Vagina (tissue), 2 donors: ENCODE measurements at regions not wholly inside any gene's neighbourhood (a gene's known extent, or its start where the extent isn't known, plus 50 kb on each side); places are given as distances from the start of the nearest gene placed in this dataset.

Source experiments
- DNase-seq, 2 donors: peaks; one replicate each; pipeline ENCODE4 v3.0.0-alpha.2; 2017; ENCODE audit errors: extremely low spot score in 2 of 2
- H3K27ac ChIP-seq: fragments of 200-600 bp; sonication (generic); one replicate; pipeline ENCODE4 v1.5.1; 2019
- H3K27me3 ChIP-seq: fragments of 200-600 bp; sonication (generic); one replicate; pipeline ENCODE4 v1.5.1; 2019
- H3K36me3 ChIP-seq, 2 donors: fragments of 200-600 bp; sonication (generic); one replicate each; pipeline ENCODE4 v1.5.1; 2017 to 2019
- H3K4me1 ChIP-seq: fragments of 200-600 bp; sonication (generic); one replicate; pipeline ENCODE4 v1.5.1; 2019
- H3K4me3 ChIP-seq, 2 donors: fragments of 200-600 bp; sonication (generic); 1 replicate in 1 of 2; 2 replicates in 1 of 2; pipeline ENCODE4 v1.5.1; 2016 to 2019
- H3K9me3 ChIP-seq: fragments of 200-600 bp; sonication (generic); one replicate; pipeline ENCODE4 v1.5.1; 2019
- CTCF ChIP-seq, 3 experiments: fragments of 450-650 bp in 2 of 3; fragments of 200-600 bp in 1 of 3; sonication (generic) in 1 of 3; IDR thresholded peaks; one replicate each; pipeline ENCODE4 v1.5.1; 2017 to 2019; ENCODE audit warnings: antibody characterized with exemption in 3 of 3, mild to moderate bottlenecking in 2 of 3, moderate library complexity in 2 of 3
- POLR2A ChIP-seq, 2 donors: fragments of 450-650 bp; IDR thresholded peaks; one replicate each; pipeline ENCODE4 v1.6.1; 2017; ENCODE audit warnings: antibody characterized with exemption in 2 of 2, mild to moderate bottlenecking in 2 of 2, moderate library complexity in 2 of 2
- POLR2AphosphoS5 ChIP-seq, 2 donors: sonication (generic); formaldehyde crosslinking; IDR thresholded peaks; one replicate each; pipeline ENCODE4 v1.9.0; 2017; ENCODE audit warnings: antibody characterized with exemption in 2 of 2, mild to moderate bottlenecking in 2 of 2, low read depth in 1 of 2; ENCODE audit not compliant: insufficient read depth in 1 of 2
- intact Hi-C: fragments of 100-400 bp; cut with DNase I; formaldehyde crosslinking; loops from one replicate; pipeline ENCODE4 v1.15.1; 2023

- DNase-seq, result no peak
- intact Hi-C loops, result no loop called here
- no peak for TF ChIP-seq POLR2A (IDR thresholded peaks at IDR 0.05)
- TF ChIP-seq POLR2AphosphoS5 (IDR thresholded peaks at IDR 0.05; ENCODE audit: insufficient read depth in 1 of 2, low read depth in 1 of 2), result no peak
- TF ChIP-seq CTCF (IDR thresholded peaks at IDR 0.05), result no peak
- Histone ChIP-seq H3K36me3 (no peaks in the 10 kb centered on the region), H3K27ac (no peak overlapping the region), H3K4me3 (no peak overlapping the region), H3K4me1 (no peaks in the 10 kb centered on the region), H3K27me3 (no peaks in the 10 kb centered on the region), H3K9me3 (no peaks in the 10 kb centered on the region)
Measured at GRCh38 chr5:96499753-96500345, 66.8 kb upstream of the PCSK1 start.

- no peak overlapping the region for H3K4me3 ChIP-seq
- no peaks in the 10 kb centered on the region for H3K36me3 ChIP-seq
- no peaks in the 10 kb centered on the region for H3K27me3 ChIP-seq
- H3K27ac ChIP-seq, result no peak overlapping the region
- intact Hi-C loops, result no loop called here
- TF ChIP-seq CTCF (IDR thresholded peaks at IDR 0.05) (no peak), POLR2A (IDR thresholded peaks at IDR 0.05) (no peak), POLR2AphosphoS5 (IDR thresholded peaks at IDR 0.05; ENCODE audit: insufficient read depth in 1 of 2, low read depth in 1 of 2) (no peak)
- no peaks in the 10 kb centered on the region for H3K9me3 ChIP-seq
- no peaks in the 10 kb centered on the region for H3K4me1 ChIP-seq
- no peak for DNase-seq
Measured at GRCh38 chr5:96501991-96502646, 69.1 kb upstream of the PCSK1 start.

- no peaks in the 10 kb centered on the region for H3K36me3 ChIP-seq
- H3K4me3 ChIP-seq, result no peak overlapping the region
- no peak overlapping the region for H3K27ac ChIP-seq
- no peaks in the 10 kb centered on the region for H3K4me1 ChIP-seq
- H3K27me3 ChIP-seq, result no peaks in the 10 kb centered on the region
- no peak for DNase-seq
- H3K9me3 ChIP-seq, result no peaks in the 10 kb centered on the region
- TF ChIP-seq POLR2A (IDR thresholded peaks at IDR 0.05), result no peak
- no peak for TF ChIP-seq CTCF (IDR thresholded peaks at IDR 0.05)
- no peak for TF ChIP-seq POLR2AphosphoS5 (IDR thresholded peaks at IDR 0.05; ENCODE audit: insufficient read depth in 1 of 2, low read depth in 1 of 2)
- intact Hi-C loops, result no loop called here
Measured at GRCh38 chr5:96503501-96504236, 70.6 kb upstream of the PCSK1 start.

- TF ChIP-seq POLR2A (IDR thresholded peaks at IDR 0.05) (no peak), POLR2AphosphoS5 (IDR thresholded peaks at IDR 0.05; ENCODE audit: insufficient read depth in 1 of 2, low read depth in 1 of 2) (no peak), CTCF (IDR thresholded peaks at IDR 0.05) (no peak)
- DNase-seq, result no peak
Measured at GRCh38 chr5:96506376-96506775, 73.3 kb upstream of the PCSK1 start.

More at GRCh38 chr5:96506376-96506775, 73.3 kb upstream of the PCSK1 start:
- Histone ChIP-seq H3K27me3 (no peaks in the 10 kb centered on the region), H3K36me3 (no peaks in the 10 kb centered on the region), H3K27ac (no peak overlapping the region), H3K9me3 (no peaks in the 10 kb centered on the region), H3K4me1 (no peaks in the 10 kb centered on the region), H3K4me3 (no peak overlapping the region)
- intact Hi-C loops, result no loop called here
